Stimulated activated CD8-positive, alpha-beta memory T cell treated with anti-CD3 and anti-CD28 coated beads, Interleukin-7, amount 100 ng/mL, for 4 hours (primary cell): ENCODE measurements at regions not wholly inside any gene's neighbourhood (a gene's known extent, or its start where the extent isn't known, plus 50 kb on each side); places are given as distances from the start of the nearest gene placed in this dataset.
"Not testable (repeated sequence)": the region's sequence is repeated elsewhere in the genome, so short reads cannot be mapped to it uniquely, and the experiment has no call there.

Source experiments
- DNase-seq, 2 donors: peaks; one replicate each; pipeline ENCODE4 v3.0.0-alpha.2; 2020; ENCODE audit warnings: low read depth in 2 of 2

GRCh38 chr9:113665064-113665463 lies 201.5 kb downstream of the RGS3 start:
- no peak for DNase-seq

- no peak for DNase-seq
Measured at GRCh38 chr9:113665756-113666155, 202.2 kb downstream of the RGS3 start.

- DNase-seq, result no peak
Measured at GRCh38 chr9:113668061-113668460, 204.5 kb downstream of the RGS3 start.

GRCh38 chr9:113669522-113670115 lies 206.1 kb downstream of the RGS3 start:
- DNase-seq, result no peak

GRCh38 chr9:113673726-113674125 lies 202.4 kb upstream of the ZNF618 start:
- no peak for DNase-seq

GRCh38 chr9:113674436-113674835 lies 201.7 kb upstream of the ZNF618 start:
- DNase-seq, result no peak

- DNase-seq, result no peak
Measured at GRCh38 chr9:113675475-113675941, 200.6 kb upstream of the ZNF618 start.

- no peak for DNase-seq
Measured at GRCh38 chr9:113677057-113677456, 199.1 kb upstream of the ZNF618 start.

GRCh38 chr9:113677569-113677968 lies 198.5 kb upstream of the ZNF618 start:
- no peak for DNase-seq

GRCh38 chr9:113678119-113678858 lies 197.8 kb upstream of the ZNF618 start:
- no peak for DNase-seq

- no peak for DNase-seq
Measured at GRCh38 chr9:113678859-113679256, 197.3 kb upstream of the ZNF618 start.

- no peak for DNase-seq
Measured at GRCh38 chr9:113682297-113682771, 193.8 kb upstream of the ZNF618 start.

GRCh38 chr9:113685636-113686035 lies 190.5 kb upstream of the ZNF618 start:
- not testable (repeated sequence) for DNase-seq

- no peak for DNase-seq
Measured at GRCh38 chr9:113687107-113687679, 188.9 kb upstream of the ZNF618 start.

- no peak for DNase-seq
Measured at GRCh38 chr9:113687680-113688371, 188.3 kb upstream of the ZNF618 start.

- no peak for DNase-seq
Measured at GRCh38 chr9:113690055-113690740, 185.9 kb upstream of the ZNF618 start.

- no peak for DNase-seq
Measured at GRCh38 chr9:113692256-113692655, 183.9 kb upstream of the ZNF618 start.

GRCh38 chr9:113694912-113695311 lies 181.2 kb upstream of the ZNF618 start:
- DNase-seq, result no peak

- no peak for DNase-seq
Measured at GRCh38 chr9:113695440-113695851, 180.7 kb upstream of the ZNF618 start.

GRCh38 chr9:113695901-113696300 lies 180.2 kb upstream of the ZNF618 start:
- DNase-seq, result no peak
